H9 (cell line): ENCODE measurements at regions not wholly inside any gene's neighbourhood (a gene's known extent, or its start where the extent isn't known, plus 50 kb on each side); places are given as distances from the start of the nearest gene placed in this dataset.

Source experiments
- DNase-seq: peaks from one replicate; pipeline ENCODE4 v3.0.0-alpha.2; 2017
- H2AFZ ChIP-seq: one replicate; pipeline ENCODE4 v1.6.1; 2013; ENCODE audit warnings: mild to moderate bottlenecking, low read length, control low read depth, moderate library complexity
- H2AK5ac ChIP-seq: 2 replicates; pipeline ENCODE4 v1.6.1; 2013; ENCODE audit warnings: low read length, control low read depth, mixed read lengths; ENCODE audit not compliant: insufficient read length
- H2BK120ac ChIP-seq: one replicate; pipeline ENCODE4 v1.6.1; 2013; ENCODE audit warnings: low read depth, mild to moderate bottlenecking, low read length, control low read depth, inconsistent platforms; ENCODE audit not compliant: poor library complexity, severe bottlenecking
- H2BK12ac ChIP-seq: 2 replicates; pipeline ENCODE4 v1.6.1; 2013; ENCODE audit warnings: low read length, control low read depth, mixed read lengths, low read depth; ENCODE audit not compliant: insufficient read length
- H2BK15ac ChIP-seq: 2 replicates; pipeline ENCODE4 v1.6.1; 2013; ENCODE audit warnings: low read depth, low read length, control low read depth
- H2BK20ac ChIP-seq: one replicate; pipeline ENCODE4 v1.6.1; 2013; ENCODE audit warnings: low read depth, mild to moderate bottlenecking, low read length, control low read depth, inconsistent platforms; ENCODE audit not compliant: poor library complexity, severe bottlenecking
- H2BK5ac ChIP-seq: 2 replicates; pipeline ENCODE4 v1.6.1; 2013; ENCODE audit warnings: low read length, control low read depth, mixed read lengths; ENCODE audit not compliant: insufficient read length
- H3K14ac ChIP-seq: 2 replicates; pipeline ENCODE4 v1.6.1; 2013; ENCODE audit warnings: low read length, control low read depth; ENCODE audit not compliant: insufficient read depth
- H3K18ac ChIP-seq: 2 replicates; pipeline ENCODE4 v1.6.1; 2013; ENCODE audit warnings: low read depth, mild to moderate bottlenecking, mixed read lengths, low read length, control low read depth; ENCODE audit not compliant: insufficient read length
- H3K23ac ChIP-seq: 2 replicates; pipeline ENCODE4 v1.6.1; 2013; ENCODE audit warnings: low read length, control low read depth, mixed read lengths, low read depth; ENCODE audit not compliant: insufficient read length
- H3K23me2 ChIP-seq: 2 replicates; pipeline ENCODE4 v1.6.1; 2013; ENCODE audit warnings: low read depth, mild to moderate bottlenecking, mixed read lengths, low read length, control low read depth; ENCODE audit not compliant: insufficient read length, poor library complexity, severe bottlenecking
- H3K27ac ChIP-seq: 2 replicates; pipeline ENCODE4 v1.5.1; 2013; ENCODE audit warnings: low read length, control low read depth, mixed read lengths, low read depth; ENCODE audit not compliant: insufficient read length
- H3K27me3 ChIP-seq: 2 replicates; pipeline ENCODE4 v1.6.1; 2013; ENCODE audit warnings: low read length, control low read depth, inconsistent platforms; ENCODE audit not compliant: insufficient read depth
- H3K4ac ChIP-seq: 2 replicates; pipeline ENCODE4 v1.6.1; 2013; ENCODE audit warnings: low read depth, mild to moderate bottlenecking, control low read depth, inconsistent platforms, low read length, moderate library complexity
- H3K4me1 ChIP-seq: 2 replicates; pipeline ENCODE4 v1.6.1; 2013; ENCODE audit warnings: low read length, control low read depth, inconsistent platforms; ENCODE audit not compliant: insufficient read depth
- H3K4me2 ChIP-seq: 2 replicates; pipeline ENCODE4 v1.6.1; 2013; ENCODE audit warnings: low read length, control low read depth, mixed read lengths; ENCODE audit not compliant: insufficient read length, insufficient read depth
- H3K56ac ChIP-seq: 2 replicates; pipeline ENCODE4 v1.6.1; 2013; ENCODE audit warnings: low read depth, mild to moderate bottlenecking, mixed read lengths, low read length, control low read depth; ENCODE audit not compliant: insufficient read length
- H3K79me1 ChIP-seq: 2 replicates; pipeline ENCODE4 v1.6.1; 2013; ENCODE audit warnings: low read depth, mild to moderate bottlenecking, moderate library complexity, low read length, control low read depth, inconsistent platforms; ENCODE audit not compliant: insufficient read depth, poor library complexity, severe bottlenecking
- H3K79me2 ChIP-seq: 2 replicates; pipeline ENCODE4 v1.6.1; 2013; ENCODE audit warnings: low read length, control low read depth, inconsistent platforms; ENCODE audit not compliant: insufficient read depth
- H3K9ac ChIP-seq: 2 replicates; pipeline ENCODE4 v1.6.1; 2013; ENCODE audit warnings: low read length, control low read depth, mixed read lengths; ENCODE audit not compliant: insufficient read length; ENCODE audit errors: extremely low read depth
- H3K9me3 ChIP-seq: one replicate; pipeline ENCODE4 v1.6.1; 2013; ENCODE audit warnings: low read depth, low read length, inconsistent platforms; ENCODE audit not compliant: control insufficient read depth
- H3T11ph ChIP-seq: one replicate; pipeline ENCODE4 v1.6.1; 2013; ENCODE audit warnings: mild to moderate bottlenecking, low read length, control low read depth, inconsistent platforms
- H4K20me1 ChIP-seq: one replicate; pipeline ENCODE4 v1.6.1; 2013; ENCODE audit not compliant: control insufficient read depth, insufficient read length, insufficient read depth
- H4K5ac ChIP-seq: 2 replicates; pipeline ENCODE4 v1.6.1; 2013; ENCODE audit warnings: low read depth, mild to moderate bottlenecking, mixed read lengths, low read length, control low read depth; ENCODE audit not compliant: insufficient read length
- H4K8ac ChIP-seq: replicated peaks from 2 replicates; pipeline ENCODE4 v1.6.1; 2013; ENCODE audit warnings: low read length, control low read depth, mixed read lengths, low read depth; ENCODE audit not compliant: insufficient read length
- H4K91ac ChIP-seq: 2 replicates; pipeline ENCODE4 v1.6.1; 2013; ENCODE audit warnings: low read depth, mild to moderate bottlenecking, moderate library complexity, mixed read lengths, low read length, control low read depth; ENCODE audit not compliant: insufficient read length
- H3K27ac Mint-ChIP-seq, 3 experiments: 2 replicates in 2 of 3; 3 replicates in 1 of 3; pipeline ENCODE4 v1.8.0; 2020 to 2021; ENCODE audit warnings: mixed read lengths in 3 of 3, mild to moderate bottlenecking in 1 of 3, moderate library complexity in 1 of 3
- H3K27me3 Mint-ChIP-seq: 2 replicates; pipeline ENCODE4 v1.8.0; 2021; ENCODE audit warnings: low read depth, mild to moderate bottlenecking, moderate library complexity, mixed read lengths
- H3K36me3 Mint-ChIP-seq, 3 experiments: 2 replicates in 2 of 3; 3 replicates in 1 of 3; pipeline ENCODE4 v1.8.0; 2020 to 2021; ENCODE audit warnings: low read depth in 3 of 3, mixed read lengths in 3 of 3; ENCODE audit not compliant: insufficient read depth in 1 of 3
- H3K4me1 Mint-ChIP-seq, 2 experiments: 2 replicates each; pipeline ENCODE4 v1.8.0; 2020; ENCODE audit warnings: mixed read lengths in 2 of 2
- H3K4me3 Mint-ChIP-seq, 2 experiments: 2 replicates in 1 of 2; 3 replicates in 1 of 2; pipeline ENCODE4 v1.8.0; 2020 to 2021; ENCODE audit warnings: mild to moderate bottlenecking in 2 of 2, mixed read lengths in 2 of 2, moderate library complexity in 1 of 2
- H3K9me3 Mint-ChIP-seq, 2 experiments: 2 replicates in 1 of 2; 3 replicates in 1 of 2; pipeline ENCODE4 v1.8.0; 2020; ENCODE audit warnings: mild to moderate bottlenecking in 2 of 2, mixed read lengths in 2 of 2, moderate library complexity in 1 of 2
- CTCF ChIP-seq: fragments of 200-600 bp; sonication (generic); conservative IDR thresholded peaks from 3 replicates; pipeline ENCODE4 v1.8.0; 2021; ENCODE audit warnings: antibody characterized with exemption, mild to moderate bottlenecking
- WGBS: extraction: QIAGEN DNeasy Blood & Tissue Kit; methylation state at CpG from one replicate; pipeline ENCODE4 v1.1.7; 2013; ENCODE audit warnings: missing lambda C conversion rate, low lambda C conversion rate, mixed read lengths; ENCODE audit not compliant: insufficient read length; ENCODE audit errors: extremely low coverage; 5-methylcytosine and 5-hydroxymethylcytosine counted together

DNA sequence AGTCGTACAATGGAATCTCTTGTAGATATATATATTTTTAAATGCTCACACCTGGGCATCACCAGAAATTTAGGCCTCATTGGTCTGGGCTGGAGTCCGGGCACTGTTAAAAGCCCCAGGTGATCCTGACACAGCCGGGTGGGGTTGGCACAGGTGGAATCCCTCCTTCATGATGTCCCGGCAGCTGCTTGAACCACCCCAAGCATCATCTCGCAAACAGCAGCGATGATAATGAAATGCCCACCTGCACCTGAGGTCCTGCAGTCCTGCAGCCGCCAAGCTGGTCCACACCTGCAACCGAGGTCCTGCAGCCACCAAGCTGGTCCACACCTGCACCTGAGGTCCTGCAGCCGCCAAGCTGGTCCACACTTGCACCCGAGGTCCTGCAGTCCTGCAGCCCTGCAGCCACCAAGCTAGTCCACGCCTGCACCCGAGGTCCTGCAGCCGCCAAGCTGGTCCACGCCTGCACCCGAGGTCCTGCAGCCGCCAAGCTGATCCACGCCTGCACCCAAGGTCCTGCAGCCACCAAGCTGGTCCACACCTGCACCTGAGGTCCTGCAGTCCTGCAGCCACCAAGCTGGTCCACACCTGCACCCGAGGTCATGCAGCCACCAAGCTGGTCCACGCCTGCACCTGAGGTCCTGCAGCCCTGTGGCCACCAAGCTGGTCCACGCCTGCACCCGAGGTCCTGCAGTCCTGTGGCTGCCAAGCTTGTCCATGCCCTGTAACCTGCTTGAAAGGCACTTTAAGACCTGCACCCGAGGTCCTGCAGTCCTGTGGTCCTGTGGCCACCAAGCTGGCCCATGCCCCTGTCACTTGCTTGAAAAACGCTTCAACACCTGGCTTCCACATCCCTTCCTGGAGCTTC lies 261.2 kb downstream of the DLL1 start:
- Histone ChIP-seq H2AK5ac (no peak overlapping the region), H4K5ac (no peak overlapping the region), H3K4ac (no peak overlapping the region), H3K27ac (no peak overlapping the region), H2BK15ac (no peak overlapping the region), H3T11ph (no peak overlapping the region), H3K79me2 (no peaks in the 10 kb centered on the region), H2AFZ (no peak overlapping the region), H3K23me2 (no peaks in the 10 kb centered on the region), H3K23ac (no peak overlapping the region), H3K9ac (no peak overlapping the region), H4K8ac (no peak overlapping the region), H3K4me1 (no peaks in the 10 kb centered on the region), H3K9me3 (no peaks in the 10 kb centered on the region), H4K91ac (no peak overlapping the region), H4K20me1 (no peaks in the 10 kb centered on the region), H3K79me1 (no peaks in the 10 kb centered on the region), H2BK12ac (no peak overlapping the region), H2BK5ac (no peak overlapping the region), H3K27me3 (no peaks in the 10 kb centered on the region), H3K14ac (no peak overlapping the region; the same call in 1 of the 2 replicates), H3K56ac (no peak overlapping the region), H3K4me2 (no peak overlapping the region), H2BK120ac (no peak overlapping the region), H2BK20ac (no peak overlapping the region), H3K18ac (no peak overlapping the region)
- Mint-ChIP-seq H3K4me1 (peaks cover 4 to 7% of the 10 kb centered on the region in 2 experiments; a peak in 2 of 4 replicates), H3K4me3 (no peak overlapping the region), H3K9me3 (peaks cover 13 to 16% of the 10 kb centered on the region in 2 experiments; a peak in 3 of 5 replicates), H3K27me3 (peaks cover 19% of the 10 kb centered on the region), H3K36me3 (peaks cover 5 to 15% (median 8%) of the 10 kb centered on the region in 3 experiments; a peak in 5 of 7 replicates), H3K27ac (no peak overlapping the region)
- TF ChIP-seq CTCF, result no peak
- no peak for DNase-seq
- WGBS, result no CpG with 5 or more reads among the region's 23 CpGs
